HG03469 (cell line): ENCODE measurements at regions not wholly inside any gene's neighbourhood (a gene's known extent, or its start where the extent isn't known, plus 50 kb on each side); places are given as distances from the start of the nearest gene placed in this dataset.

Source experiments
- ATAC-seq: cut with Tn5 transposase; IDR thresholded peaks from one replicate; pipeline ENCODE4 v1.9.1; 2021; ENCODE audit warnings: mild to moderate bottlenecking, moderate library complexity, moderate number of reproducible peaks; ENCODE audit not compliant: unreplicated experiment

DNA sequence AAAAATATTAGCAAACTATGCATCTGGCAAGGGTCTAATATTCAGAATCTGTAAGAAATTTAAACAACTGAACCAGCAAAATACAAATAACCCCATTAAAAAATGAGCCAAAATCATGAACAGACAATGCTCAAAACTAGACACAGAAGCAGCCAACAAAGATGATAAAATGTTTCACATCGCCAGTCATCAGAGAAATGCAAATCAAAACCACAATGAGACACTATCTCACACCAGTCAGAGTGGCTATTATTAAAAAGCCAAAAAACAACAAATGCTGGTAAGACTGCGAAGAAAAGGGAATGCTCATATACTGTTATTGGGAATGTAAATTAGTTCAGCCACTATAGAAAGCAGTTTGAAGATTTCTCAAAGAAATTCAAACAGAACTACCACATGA lies 201.3 kb upstream of the CPEB2 start:
- no peak for ATAC-seq

DNA sequence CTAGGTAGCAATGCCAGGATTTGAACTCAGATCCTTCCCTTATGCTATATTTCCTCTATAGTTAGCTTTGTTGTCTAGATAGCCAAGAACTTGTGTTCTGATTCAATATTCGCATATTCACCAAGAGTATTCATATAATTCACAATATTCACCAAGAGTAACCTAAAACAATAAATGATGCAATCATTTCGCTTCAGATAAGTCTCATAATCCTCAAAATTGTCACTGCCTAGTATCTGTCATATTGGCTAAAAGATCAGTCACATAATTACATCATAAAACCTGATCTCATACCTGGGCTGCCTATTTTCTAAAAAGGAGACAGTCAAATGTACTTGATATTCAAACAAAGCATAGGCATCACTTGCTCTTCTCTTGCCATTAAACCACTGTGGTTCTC lies 199.7 kb upstream of the CPEB2 start:
- no peak for ATAC-seq

DNA sequence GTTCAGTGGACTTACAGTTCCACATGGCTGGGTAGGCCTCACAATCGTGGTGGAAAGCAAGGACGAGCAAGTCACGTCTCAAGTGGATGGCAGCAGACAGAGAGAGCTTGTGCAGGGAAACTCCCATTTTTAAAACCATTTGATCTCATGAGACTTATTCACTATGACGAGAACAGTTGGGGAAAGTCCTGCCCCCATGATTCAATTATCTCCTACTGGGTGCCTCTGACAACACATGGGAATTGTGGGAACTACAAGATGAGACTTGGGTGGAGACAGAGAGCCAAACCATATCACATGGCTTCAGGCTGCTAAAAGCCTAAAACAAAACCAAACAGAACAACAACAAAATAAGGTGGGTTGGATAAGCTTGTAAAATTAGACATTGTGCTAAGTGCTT lies 194.4 kb upstream of the CPEB2 start:
- ATAC-seq, result no peak

DNA sequence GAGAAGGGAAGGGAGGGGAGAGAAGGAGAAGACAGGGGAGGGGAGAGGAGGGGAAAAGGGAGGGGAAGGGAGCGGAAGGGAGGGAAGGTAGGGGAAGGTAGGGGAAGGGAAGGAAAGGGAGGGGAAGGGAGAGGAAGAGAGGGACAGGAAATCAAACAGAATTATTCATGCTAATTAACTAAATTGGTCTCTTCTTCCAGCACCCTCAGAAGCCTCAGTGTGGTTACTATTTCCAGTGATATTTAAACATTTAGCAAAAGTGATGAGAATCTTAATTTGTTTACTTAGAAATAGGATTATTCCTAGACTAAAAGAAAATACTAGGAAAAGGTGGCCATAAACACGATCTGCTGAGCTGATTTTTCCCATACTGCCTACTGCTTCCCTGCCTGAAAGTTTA lies 193.1 kb upstream of the CPEB2 start:
- ATAC-seq, result no peak

DNA sequence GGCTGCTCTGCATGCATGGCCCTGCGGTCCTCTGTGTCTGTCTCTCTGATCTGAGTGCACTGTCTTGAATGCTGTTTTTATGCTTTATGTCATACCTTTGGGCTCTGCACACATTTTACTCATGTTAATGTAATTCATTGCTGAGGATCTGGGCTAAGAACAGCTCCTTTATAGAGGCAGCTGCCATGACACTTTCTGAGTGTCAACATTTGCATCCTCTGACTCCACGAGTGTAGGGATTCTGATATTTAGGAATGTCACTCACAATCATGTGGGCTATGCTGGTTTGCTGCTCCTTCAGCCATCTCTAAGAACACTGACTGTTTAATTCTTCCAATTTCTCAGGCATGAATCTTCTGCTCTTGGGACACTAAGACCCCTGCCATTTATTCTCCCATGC lies 192.2 kb upstream of the CPEB2 start:
- ATAC-seq, result no peak

DNA sequence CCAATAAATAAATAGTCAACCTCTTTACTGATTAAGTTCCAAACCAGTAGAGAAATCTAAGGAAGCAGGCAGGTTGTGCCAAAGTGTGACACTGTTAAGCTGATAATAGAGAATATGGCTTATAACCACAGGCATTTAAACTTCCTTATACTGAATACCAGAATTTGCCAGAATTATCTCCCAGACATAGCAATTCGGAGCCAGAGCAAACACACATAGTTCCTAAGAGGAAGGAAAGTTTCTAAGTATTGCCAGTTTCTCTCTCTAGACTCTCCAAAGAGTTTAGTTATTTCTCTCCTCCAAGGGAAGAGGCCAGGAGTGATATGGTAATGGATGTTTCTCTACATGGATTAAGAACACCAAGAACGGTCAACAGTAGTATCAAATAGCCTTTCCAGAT lies 191.7 kb upstream of the CPEB2 start:
- ATAC-seq, result no peak

DNA sequence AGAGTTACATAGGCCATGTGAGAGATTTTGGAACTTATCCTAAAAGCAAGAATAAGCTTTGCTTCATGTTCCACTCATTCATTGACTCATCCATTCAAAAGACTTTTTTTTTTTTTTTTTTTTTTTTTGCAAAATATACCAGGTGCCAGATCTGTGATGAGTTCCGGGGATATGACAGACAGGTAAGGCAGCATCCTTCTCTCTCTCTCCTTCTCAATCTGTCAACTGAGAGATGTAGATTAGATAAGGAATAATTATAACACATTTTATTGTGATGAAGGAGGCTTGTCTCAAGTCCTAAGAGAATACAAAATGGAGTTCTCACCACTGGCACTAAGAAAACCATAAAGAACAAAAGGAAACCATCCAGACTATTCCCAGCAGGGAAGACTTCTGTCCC lies 190.2 kb upstream of the CPEB2 start:
- ATAC-seq, result no peak

DNA sequence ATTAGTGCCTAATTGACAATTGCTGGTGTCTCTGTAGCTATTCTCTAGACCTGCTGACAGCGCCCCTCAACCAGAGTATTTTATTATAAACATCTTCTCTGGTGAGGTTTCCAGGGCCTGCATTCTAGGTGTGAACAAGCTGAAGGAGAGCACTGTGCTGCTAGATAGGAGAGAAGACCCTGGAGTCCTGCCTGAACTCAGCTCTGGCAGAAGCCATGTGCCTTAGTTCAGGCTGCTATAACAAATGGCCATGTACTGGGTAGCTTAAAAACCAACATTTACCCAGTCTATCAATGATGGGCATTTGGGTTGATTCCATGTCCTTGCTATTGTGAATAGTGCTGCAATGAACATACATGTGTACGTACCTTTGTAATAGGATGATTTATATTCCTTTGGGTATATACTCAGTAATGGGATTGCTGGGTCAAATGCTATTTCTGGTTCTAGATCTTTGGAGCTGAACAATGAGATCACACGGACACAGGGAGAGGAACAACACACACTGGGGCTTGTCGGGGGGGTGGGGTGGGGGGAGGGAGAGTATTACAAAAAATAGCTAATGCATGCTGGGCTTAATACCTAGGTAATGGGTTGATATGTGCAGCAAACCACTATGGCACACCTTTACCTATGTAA lies 185.5 kb upstream of the CPEB2 start:
- ATAC-seq, result no peak

DNA sequence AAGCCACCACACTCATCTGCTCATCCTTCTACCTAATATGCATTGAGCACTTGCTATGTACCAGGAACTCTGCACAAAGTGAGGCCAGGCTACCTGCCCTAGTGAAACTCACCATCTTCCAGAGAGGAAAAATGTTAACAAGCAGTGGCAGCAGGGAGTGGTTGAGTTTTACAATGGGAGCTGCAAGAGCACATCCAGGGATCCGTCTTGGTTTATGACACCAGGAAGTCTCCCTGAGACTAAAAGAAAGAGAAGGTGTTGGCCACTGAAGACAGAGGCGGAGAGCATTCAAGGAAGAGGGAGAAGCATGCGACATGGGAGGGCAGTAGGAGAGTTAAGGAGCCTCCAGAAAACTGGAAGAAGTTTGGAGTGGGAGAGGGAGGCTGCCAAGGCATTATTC lies 178.1 kb upstream of the CPEB2 start:
- no peak for ATAC-seq

DNA sequence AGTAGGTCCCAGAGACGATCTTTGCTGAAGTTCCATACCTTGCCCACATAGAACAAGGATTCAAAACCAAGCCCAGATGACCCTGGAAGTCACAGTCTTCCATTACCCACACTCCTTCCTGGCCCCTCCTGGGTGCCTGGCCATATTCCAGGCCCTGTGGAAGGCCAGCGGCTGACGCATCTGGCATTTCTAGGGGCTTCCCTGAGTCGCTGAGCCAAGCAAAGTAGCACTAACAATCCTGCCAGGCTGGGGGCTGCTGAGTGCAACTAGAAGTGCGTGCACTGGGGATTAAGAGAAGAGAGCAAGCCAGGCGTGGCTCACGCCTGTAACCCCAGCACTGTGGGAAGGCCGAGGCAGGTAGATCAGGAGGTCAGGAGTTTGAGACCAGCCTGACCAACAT lies 175.2 kb upstream of the CPEB2 start:
- no peak for ATAC-seq

DNA sequence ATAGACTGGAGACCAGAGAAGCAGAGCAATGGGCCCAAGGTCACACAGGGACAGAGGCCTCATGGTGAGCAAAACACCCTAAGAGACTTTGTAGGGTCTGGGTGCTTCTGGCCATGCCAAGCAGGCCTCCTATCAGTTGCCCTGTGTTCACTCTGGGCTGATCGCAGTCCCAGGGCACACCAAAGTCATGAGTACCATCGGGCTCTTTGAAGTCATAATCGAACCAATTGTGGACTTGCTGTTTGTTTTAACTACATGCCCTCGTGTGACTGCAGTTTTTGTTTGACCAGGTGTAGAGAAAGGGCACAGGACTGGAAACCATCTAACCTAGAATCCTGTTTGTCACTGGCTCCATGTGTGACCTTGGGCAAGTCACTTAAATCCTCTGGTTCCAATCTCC lies 172.5 kb upstream of the CPEB2 start:
- ATAC-seq, result no peak

DNA sequence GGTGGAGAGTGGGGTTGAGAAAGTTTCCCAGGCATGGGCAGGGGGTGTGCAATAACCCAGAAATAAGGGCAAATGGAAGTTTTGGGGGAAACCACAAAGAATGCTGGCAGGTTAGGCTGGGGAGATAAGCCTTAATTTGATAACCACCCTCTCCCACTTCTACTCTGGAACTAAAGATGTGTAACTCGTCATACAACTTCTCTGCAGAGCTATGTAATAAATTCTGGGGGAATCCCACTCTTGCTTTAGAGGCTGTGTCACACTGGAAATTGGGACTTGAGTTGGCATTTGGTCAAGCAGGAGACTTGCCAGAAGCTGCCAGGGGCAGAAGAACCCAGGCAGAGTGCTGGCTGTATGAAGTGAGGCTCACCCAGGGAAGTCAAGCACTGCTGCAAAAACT lies 170.9 kb upstream of the CPEB2 start:
- ATAC-seq, result no peak

DNA sequence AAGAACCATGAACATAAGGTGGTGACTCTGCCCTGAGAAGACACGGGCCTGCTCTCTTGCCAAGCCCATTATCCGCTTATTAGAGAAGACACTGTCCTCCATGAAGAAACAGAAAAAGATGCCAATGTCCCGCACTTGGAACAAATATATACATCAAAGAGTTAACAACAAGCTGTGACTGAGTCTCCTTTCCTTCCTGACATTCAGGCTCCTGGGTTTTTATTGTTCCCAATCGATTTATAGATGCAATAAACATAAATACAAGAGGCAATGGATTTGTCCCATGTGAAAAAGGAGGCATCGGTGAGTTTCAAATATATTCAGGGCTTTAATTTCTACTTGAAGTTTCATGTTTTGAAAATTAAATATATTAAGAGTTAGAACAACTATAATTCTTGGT lies 169.2 kb upstream of the CPEB2 start:
- ATAC-seq, result no peak

DNA sequence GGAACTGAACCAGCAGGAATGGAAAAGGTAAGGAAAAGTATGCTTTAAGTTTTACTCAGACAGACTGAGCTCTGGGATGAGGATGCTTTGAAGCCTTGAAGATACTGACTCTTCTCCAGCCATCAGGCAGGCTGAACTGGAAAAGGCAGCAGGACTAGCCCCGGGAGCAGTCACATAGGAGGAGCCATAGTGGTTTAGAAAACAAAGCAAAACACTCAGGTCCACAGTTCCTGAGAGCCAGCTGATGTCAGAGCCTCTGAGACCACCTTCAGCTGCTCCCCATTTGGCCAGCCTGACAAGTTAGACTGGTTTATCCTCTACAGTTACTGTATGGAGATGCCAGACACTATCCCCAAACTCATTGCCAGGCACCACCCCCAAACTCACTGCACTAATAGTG lies 167.9 kb upstream of the CPEB2 start:
- no peak for ATAC-seq

DNA sequence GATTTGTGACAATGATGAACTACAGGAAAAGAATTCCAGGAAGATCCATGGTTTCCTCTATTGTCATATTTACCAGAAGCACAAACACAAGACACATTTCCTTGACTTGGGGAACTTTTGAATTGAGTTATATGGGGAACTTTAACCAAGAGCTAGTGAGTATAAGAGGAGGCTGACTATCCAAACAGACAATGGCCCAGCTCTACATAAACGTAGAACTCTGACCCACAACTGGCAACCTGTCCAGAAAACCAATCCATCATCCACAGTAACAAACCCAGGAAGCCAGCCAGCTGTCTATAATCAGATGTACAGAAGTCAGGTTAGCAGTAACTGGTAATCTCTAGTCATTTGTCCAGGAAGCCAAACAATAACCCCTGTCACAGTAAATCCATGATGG lies 167.0 kb upstream of the CPEB2 start:
- ATAC-seq, result no peak

DNA sequence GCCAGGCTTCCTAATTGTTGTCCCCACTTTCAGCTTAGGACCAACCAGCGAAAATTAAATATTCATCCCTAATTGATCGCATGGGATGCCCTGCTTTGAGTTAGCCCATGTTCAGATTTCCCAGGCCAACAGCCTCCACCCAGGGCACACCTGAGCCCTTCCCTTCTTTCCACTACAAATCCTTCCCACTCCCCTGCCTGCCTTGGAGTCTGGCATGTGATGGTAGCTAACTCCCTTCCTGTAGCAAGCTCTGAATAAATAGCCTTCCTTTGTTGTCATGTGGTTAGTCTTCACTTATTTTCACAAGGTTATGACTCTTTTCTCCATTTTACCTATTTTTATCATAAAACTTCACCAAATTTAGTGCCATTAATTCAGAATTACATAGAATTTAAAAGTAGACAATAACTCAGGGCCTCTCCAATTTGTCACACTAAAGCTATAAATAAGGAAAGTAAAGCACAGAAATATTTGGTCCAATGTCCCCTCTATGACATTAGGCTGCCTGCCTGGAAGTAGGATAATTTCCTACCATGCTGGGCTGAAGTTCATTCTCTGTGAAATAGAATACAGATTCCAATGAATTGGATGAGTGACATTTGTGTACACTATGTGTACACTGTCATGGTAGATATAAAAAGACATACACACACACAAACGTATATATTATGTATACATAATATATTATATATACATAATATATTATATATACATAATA lies 166.4 kb upstream of the CPEB2 start:
- ATAC-seq, result no peak

DNA sequence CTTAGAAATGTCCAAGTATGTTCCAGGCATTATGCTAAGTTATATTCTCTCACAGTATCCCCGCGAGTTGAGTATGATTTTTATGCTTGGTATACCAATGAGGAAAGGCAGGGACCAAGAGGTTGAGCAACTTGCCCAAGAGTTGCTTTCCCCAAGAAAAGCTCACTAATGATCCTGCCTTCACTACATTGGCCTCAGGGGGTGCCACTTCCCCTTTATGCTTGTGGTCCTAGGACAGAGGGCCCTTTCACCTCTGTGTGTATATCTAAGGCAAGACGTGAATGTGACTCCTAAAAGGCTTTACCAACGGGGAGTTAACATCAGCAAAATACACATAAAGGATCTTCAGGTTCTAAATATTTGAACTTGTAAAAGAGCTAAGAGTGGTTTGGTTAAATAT lies 164.4 kb upstream of the CPEB2 start:
- no peak for ATAC-seq

DNA sequence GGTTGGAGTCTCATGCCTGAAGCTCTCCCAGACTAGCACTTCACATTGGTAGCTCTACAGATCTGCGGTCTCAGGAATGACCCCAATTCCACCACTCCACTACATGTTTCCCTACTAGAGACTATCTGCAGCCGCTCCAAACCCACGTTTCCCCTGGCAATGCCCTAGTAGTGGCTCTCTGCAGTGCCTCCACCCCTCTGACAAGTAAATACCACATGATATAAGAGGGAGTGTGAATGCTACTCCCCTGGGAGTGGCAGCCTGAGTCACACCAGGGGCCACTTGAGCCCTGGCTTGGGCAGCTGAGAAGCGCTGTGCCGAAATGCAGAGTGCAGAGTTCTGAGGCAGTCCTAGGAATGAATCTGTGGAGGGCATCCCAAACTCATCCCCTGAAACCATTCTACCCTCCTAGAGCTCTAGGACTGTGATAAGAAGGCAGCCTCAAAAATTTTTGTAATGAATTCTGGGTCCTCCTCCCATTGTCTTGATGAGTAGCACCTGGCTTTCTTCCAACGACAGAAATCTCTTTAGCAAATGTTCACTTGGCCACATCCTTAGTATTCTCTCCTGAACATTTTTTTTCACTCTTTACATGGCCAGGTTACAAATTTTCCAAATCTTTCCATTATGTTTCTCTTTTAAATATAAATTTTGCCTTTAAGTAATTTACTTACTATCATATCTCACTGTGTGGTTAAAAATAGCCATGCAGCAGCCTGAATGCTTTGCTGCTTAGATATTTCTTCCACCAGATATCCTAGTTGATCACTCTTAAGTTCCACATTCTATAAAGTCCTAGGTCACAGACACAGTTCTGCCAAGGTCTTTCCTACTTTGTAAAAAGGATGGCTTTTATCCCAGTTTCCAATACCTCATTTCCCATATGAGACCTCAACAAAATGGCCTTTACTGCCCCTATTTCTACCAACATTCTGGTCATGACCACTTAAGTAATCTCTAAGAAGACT lies 160.2 kb upstream of the CPEB2 start:
- no peak for ATAC-seq

DNA sequence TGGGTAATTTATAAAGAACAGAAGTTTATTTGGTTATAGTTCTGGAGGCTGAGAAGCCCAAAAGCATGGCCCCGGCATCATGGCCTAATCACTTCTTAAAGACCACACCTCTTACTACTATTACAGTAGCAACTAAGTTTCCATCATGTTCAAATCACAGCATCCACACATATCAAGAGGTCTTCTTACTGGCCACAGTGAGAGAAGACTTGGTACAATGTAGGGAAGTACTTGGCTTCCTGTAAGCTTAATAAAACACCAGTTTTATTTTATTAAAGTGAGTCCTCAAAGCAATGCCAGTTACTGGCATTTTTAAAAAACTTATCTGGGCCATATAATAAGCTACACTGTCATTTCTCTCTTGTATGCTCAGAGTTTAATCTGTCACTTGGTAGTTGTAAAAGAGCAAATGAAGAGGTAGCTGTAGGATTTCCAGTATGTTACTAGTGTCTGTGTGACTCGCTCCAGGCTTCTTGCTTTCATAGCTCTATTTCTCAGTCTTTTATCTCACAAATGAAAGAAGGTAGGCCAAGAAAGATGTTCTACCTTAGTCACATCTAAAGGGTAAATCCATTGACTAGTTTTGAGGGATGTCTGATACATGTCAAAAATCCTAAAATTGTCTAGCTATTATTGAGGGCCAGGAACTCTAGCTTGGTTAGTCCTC lies 159.2 kb upstream of the CPEB2 start:
- ATAC-seq, result no peak

DNA sequence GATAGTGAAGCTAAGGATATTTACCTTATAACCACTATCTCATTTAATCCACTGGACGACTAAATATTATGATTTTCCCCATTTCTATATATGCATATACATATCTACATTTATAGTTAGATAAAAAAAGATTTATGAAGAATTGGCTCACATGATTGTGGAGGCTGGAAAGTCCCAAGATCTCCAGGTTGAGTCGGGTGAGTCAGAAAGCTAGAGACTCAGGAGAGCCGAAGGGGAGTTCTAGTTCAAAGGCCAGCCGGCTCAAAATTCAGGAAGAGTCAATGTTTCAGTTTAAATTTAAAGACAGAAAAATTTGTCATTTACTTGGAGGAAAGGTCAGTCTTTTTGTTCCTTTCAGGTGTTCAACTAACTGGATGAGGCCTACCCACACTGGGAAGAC lies 158.2 kb upstream of the CPEB2 start:
- ATAC-seq, result no peak

DNA sequence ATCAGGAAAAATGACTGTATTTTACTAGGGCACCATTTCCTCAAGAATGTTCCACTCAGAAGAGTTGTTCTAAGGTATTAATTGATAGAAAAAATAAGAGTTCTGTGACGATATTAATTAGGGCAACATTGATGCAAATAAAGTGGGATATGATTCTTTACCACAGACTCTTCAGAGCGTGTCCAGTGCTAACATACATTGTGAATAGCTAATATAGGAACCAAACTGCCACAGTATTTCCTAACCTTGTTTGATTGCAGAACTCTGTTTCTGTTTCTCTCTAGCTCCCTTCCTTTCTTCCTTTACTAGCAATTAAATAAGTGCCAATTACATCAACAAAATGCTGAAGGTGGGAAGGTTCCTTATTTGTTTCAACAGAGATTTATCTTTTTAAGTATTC lies 154.1 kb upstream of the CPEB2 start:
- ATAC-seq, result peak; percentile 46
